ENCODE measurements at regions not wholly inside any gene's neighbourhood (a gene's known extent, or its start where the extent isn't known, plus 50 kb on each side); places are given as distances from the start of the nearest gene placed in this dataset.

DNA sequence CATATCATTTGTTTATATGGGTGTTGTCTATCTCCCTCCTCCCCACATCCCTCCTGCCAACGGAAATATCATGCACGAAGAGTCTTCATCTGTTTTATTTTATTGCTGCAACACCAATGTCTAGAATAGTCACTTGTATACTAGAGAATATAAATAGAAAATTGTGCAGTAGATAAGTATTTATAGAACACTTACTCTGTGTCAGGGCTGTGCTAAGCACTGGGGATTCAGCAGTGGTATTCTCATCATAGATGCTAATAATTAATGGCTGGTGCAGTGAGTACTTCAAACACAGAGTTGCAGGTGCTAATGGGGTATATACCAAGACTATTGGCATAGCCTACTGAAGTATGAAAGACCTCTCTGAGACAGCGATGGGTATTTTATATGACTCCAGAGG lies 353.5 kb upstream of the CDH6 start:
- in situ Hi-C loops (cut with HindIII; ENCODE audit: low pct_unique_long_range_greater_than_20kb, low sequenced_read_pairs): no loop called here
- no peak for DNase-seq (ENCODE audit: low read depth, low spot score)

- no peak for DNase-seq (ENCODE audit: low read depth, low spot score)
- in situ Hi-C loops (cut with HindIII; ENCODE audit: low pct_unique_long_range_greater_than_20kb, low sequenced_read_pairs): no loop called here
Observed at GRCh38 chr5:30838936-30839496, 354.5 kb upstream of the CDH6 start.

DNA sequence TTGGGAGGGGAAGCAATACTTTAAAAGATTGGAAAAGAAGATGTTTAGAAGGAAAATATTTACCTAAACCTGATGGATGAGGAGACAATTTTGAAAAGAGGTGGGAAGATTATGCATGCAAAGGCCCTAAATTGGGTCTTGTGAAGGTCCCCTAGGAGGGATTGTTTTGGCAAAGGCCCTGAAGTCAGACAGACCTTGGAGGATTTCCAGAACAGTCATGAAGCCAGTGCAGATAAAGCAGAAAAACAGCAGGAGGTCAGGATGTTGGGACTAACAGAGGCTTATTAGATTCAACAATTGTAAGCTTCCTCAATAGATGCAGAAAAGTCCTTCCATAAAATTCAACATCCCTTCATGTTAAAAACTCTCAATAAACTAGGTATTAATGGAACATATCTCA lies 361.0 kb upstream of the CDH6 start:
- in situ Hi-C loops (cut with HindIII; ENCODE audit: low pct_unique_long_range_greater_than_20kb, low sequenced_read_pairs): no loop called here
- no peak for DNase-seq (ENCODE audit: low read depth, low spot score)

GRCh38 chr5:30831605-30832004 lies 361.9 kb upstream of the CDH6 start:
- in situ Hi-C loops (cut with HindIII; ENCODE audit: low pct_unique_long_range_greater_than_20kb, low sequenced_read_pairs): no loop called here
- no peak for DNase-seq (ENCODE audit: low read depth, low spot score)

DNA sequence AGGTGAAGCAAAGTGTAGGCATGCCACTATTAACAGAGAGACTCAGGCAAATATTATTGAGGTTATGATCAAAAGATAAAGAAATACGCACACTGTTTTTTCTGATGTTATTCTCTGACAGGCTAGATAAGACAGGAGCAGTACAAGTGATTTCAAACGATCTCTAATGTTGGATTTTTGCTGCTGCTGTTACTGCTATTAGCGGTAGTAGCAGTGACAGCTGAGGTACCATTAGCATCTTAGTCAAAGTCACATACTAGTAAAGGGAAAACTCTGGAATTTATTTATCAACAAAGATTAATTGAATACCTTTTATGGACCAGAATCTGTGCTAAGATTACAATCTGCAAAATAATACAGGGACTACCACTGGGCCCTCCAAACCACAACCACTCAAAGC lies 362.4 kb upstream of the CDH6 start:
- DNase-seq (ENCODE audit: low read depth, low spot score): no peak
- in situ Hi-C loops (cut with HindIII; ENCODE audit: low pct_unique_long_range_greater_than_20kb, low sequenced_read_pairs): no loop called here

- no peak for DNase-seq (ENCODE audit: low read depth, low spot score)
- in situ Hi-C loops (cut with HindIII; ENCODE audit: low pct_unique_long_range_greater_than_20kb, low sequenced_read_pairs): no loop called here
Observed at GRCh38 chr5:30811298-30811697, 382.2 kb upstream of the CDH6 start.

GRCh38 chr5:30809933-30810332 lies 383.6 kb upstream of the CDH6 start:
- in situ Hi-C loops (cut with HindIII; ENCODE audit: low pct_unique_long_range_greater_than_20kb, low sequenced_read_pairs): no loop called here
- no peak for DNase-seq (ENCODE audit: low read depth, low spot score)

- DNase-seq (ENCODE audit: low read depth, low spot score): no peak
Observed at GRCh38 chr5:30808996-30809395, 384.5 kb upstream of the CDH6 start.

GRCh38 chr5:30804739-30805505 lies 388.6 kb upstream of the CDH6 start:
- DNase-seq (ENCODE audit: low read depth, low spot score): peak; percentile 26
- in situ Hi-C loops (cut with HindIII; ENCODE audit: low pct_unique_long_range_greater_than_20kb, low sequenced_read_pairs): no loop called here

More at GRCh38 chr5:30808996-30809395, 384.5 kb upstream of the CDH6 start:
- in situ Hi-C loops (cut with HindIII; ENCODE audit: low pct_unique_long_range_greater_than_20kb, low sequenced_read_pairs): no loop called here

DNA sequence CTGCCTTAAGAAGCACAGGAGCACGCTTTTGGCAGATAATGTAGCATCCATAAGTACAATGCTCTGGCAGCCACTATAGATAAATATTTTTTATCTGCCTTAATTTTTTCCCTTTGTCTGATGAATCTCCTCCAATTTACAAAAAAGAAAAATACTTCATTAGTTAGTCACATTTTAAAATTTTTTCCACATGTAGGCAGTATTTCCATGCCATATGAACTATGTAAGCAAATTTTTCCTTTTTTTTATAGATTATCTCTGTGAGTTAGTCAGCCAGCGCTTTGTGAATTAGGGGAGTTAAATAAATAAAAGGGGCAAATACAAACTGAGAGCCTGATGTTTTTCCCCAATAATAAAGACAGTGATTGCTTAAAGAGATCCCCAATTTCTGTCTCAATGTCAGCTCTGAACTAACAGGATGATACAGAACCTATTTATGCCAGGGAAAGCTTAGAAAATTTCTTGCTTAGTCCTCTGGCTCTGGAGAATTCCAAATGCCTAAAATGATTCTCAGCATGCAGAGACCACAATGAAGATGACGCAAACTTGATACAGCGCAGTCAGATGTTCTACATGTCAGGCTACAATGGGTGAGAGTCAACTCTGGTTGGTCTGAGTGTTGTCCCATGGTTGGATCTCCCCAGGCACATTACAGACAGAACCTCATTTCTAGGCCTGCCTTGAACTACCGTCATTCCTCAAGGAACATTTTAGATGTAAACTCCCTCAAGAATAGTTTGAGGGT lies 390.4 kb upstream of the CDH6 start:
- DNase-seq (ENCODE audit: low read depth, low spot score): no peak
- in situ Hi-C loops (cut with HindIII; ENCODE audit: low pct_unique_long_range_greater_than_20kb, low sequenced_read_pairs): no loop called here

GRCh38 chr5:30781643-30782042 lies 411.8 kb upstream of the CDH6 start:
- no peak for DNase-seq (ENCODE audit: low read depth, low spot score)
- in situ Hi-C loops (cut with HindIII; ENCODE audit: low pct_unique_long_range_greater_than_20kb, low sequenced_read_pairs): no loop called here

- in situ Hi-C loops (cut with HindIII; ENCODE audit: low pct_unique_long_range_greater_than_20kb, low sequenced_read_pairs): no loop called here
Observed at GRCh38 chr5:30768056-30768690, 425.3 kb upstream of the CDH6 start.

GRCh38 chr5:30765706-30766105 lies 427.8 kb upstream of the CDH6 start:
- in situ Hi-C loops (cut with HindIII; ENCODE audit: low pct_unique_long_range_greater_than_20kb, low sequenced_read_pairs): no loop called here

More at GRCh38 chr5:30768056-30768690, 425.3 kb upstream of the CDH6 start:
- no peak for DNase-seq (ENCODE audit: low read depth, low spot score)

DNA sequence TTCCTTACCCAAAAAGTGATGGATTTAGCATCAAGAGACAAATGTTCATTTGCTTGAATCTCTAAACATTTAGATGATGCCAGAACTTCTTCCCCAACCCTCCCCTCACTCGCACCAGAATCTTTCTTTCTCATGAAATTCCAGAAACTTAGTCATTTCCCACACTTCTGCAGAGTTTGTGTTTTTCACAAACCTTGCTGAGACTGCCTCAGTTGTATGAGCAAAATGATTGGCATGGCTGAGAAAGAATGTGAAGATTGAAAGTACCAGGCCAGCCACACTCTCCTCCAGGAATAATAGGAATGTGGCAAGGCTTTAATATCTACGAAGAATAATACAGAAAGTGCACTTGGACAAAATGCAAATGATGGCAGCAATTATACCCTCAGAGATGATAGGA lies 428.3 kb upstream of the CDH6 start:
- in situ Hi-C loops (cut with HindIII; ENCODE audit: low pct_unique_long_range_greater_than_20kb, low sequenced_read_pairs): no loop called here
- no peak for DNase-seq (ENCODE audit: low read depth, low spot score)

More at GRCh38 chr5:30765706-30766105, 427.8 kb upstream of the CDH6 start:
- no peak for DNase-seq (ENCODE audit: low read depth, low spot score)

GRCh38 chr5:30764704-30765103 lies 428.8 kb upstream of the CDH6 start:
- no peak for DNase-seq (ENCODE audit: low read depth, low spot score)
- in situ Hi-C loops (cut with HindIII; ENCODE audit: low pct_unique_long_range_greater_than_20kb, low sequenced_read_pairs): no loop called here

DNA sequence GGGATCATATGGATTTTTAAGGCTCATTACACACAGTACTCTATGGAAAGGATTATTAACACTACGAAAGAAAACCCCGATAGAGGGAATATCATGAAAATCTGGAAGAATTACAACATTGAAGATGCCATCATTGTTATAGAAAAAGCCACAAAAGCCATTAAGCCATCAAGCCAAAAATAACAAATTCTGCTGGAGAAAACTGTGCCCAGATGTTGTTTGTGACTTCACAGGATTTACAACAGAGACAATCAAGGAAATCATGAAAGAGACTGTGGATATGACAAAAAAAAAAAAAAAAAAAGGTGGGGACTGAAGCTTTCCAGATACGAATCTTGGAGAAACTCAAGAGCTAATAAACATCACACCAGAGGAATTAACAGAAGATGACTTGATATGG lies 433.8 kb upstream of the CDH6 start:
- DNase-seq (ENCODE audit: low read depth, low spot score): no peak
- in situ Hi-C loops (cut with HindIII; ENCODE audit: low pct_unique_long_range_greater_than_20kb, low sequenced_read_pairs): no loop called here

DNA sequence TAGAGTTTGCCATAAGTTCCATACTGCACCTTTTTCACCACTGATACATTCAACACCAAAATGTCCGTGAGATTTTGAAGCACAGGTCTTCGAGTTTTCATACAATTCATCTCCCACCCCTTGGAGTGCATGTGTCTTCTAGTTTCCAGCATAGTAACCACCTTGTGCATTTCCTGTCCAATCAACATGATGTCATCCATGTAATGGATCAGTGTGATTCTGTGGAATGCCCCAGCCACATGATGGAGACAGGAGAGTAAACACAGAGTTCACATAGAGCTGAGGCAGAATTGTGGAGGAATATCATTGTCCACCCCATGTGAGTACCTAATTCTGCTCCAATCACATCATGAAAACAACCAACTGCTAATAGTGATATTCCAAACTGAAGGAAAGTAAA lies 441.5 kb upstream of the CDH6 start:
- no peak for DNase-seq (ENCODE audit: low read depth, low spot score)

GRCh38 chr5:30749971-30750370 lies 443.5 kb upstream of the CDH6 start:
- no peak for DNase-seq (ENCODE audit: low read depth, low spot score)
- in situ Hi-C loops (cut with HindIII; ENCODE audit: low pct_unique_long_range_greater_than_20kb, low sequenced_read_pairs): no loop called here

More for the DNA sequence above, 441.5 kb upstream of the CDH6 start:
- in situ Hi-C loops (cut with HindIII; ENCODE audit: low pct_unique_long_range_greater_than_20kb, low sequenced_read_pairs): no loop called here

Measured in SK-MEL-5 (cell line).